GM12878 (cell line): ENCODE measurements at regions not wholly inside any gene's neighbourhood (a gene's known extent, or its start where the extent isn't known, plus 50 kb on each side); places are given as distances from the start of the nearest gene placed in this dataset.

Source experiments
- ATAC-seq: fragments of 200-7000 bp; cut with Tn5 transposase; 3 replicates; pipeline ENCODE4 v1.9.1; 2020; ENCODE audit warnings: mild to moderate bottlenecking, moderate library complexity
- BruUV-seq: library from RNA; stranded (reverse); fragments of 400-500 nt; replicated peaks from 2 replicates; lab custom pipeline; 2021; lab: Mats Ljungman, UMichigan
- CTCF ChIA-PET: fragments of 300-600 bp; sonication (Branson Sonifier 250); formaldehyde crosslinking; extraction: SDS; loops from one replicate; lab custom pipeline; 2021; ENCODE audit warnings: inconsistent platforms; lab: Yijun Ruan, JAX
- POLR2A ChIA-PET: fragments of 350-600 bp; formaldehyde crosslinking; extraction: SDS; loops from one replicate; lab custom pipeline; 2021; ENCODE audit warnings: inconsistent platforms; lab: Charles Lee
- RAD21 ChIA-PET: fragments of 300-600 bp; sonication (Branson Sonifier 250); formaldehyde crosslinking; loops from one replicate; lab custom pipeline; 2023; ENCODE audit warnings: antibody characterized with exemption; ENCODE audit not compliant: unreplicated experiment; lab: Charles Lee
- SMC1A ChIA-PET: fragments of 300-600 bp; sonication (Branson Sonifier 250); formaldehyde crosslinking; loops from one replicate; lab custom pipeline; 2023; ENCODE audit not compliant: unreplicated experiment, uncharacterized antibody; lab: Charles Lee
- DNase-seq: peaks from one replicate; pipeline ENCODE4 v3.0.0-alpha.2; 2011; ENCODE audit warnings: low read depth, low spot score
- FAIRE-seq: peaks from 3 replicates; lab custom pipeline; 2011; peaks lifted over from hg19 to GRCh38; lab: Jason Lieb, UNC
- H2AFZ ChIP-seq: 2 replicates; pipeline ENCODE4 v1.6.0; 2011; ENCODE audit warnings: low read depth, low read length, control low read depth; ENCODE audit not compliant: control insufficient read depth
- H3K27ac ChIP-seq: 2 replicates; pipeline ENCODE4 v1.5.1; 2011; ENCODE audit warnings: control low read depth; ENCODE audit not compliant: control insufficient read depth, insufficient read depth
- H3K27me3 ChIP-seq, 2 experiments: replicated peaks in 1 of 2; 2 replicates each; pipeline versions ENCODE4 v1.6.0 to v1.6.1; 2011; ENCODE audit warnings: low read length in 1 of 2; ENCODE audit not compliant: control insufficient read depth in 2 of 2, insufficient read depth in 2 of 2
- H3K36me3 ChIP-seq, 2 experiments: 2 replicates each; pipeline ENCODE4 v1.5.1; 2011; ENCODE audit warnings: low read length in 1 of 2; ENCODE audit not compliant: control insufficient read depth in 2 of 2, insufficient read depth in 2 of 2
- H3K4me1 ChIP-seq: 2 replicates; pipeline ENCODE4 v1.6.1; 2011; ENCODE audit warnings: mild to moderate bottlenecking, low read length, moderate library complexity, mixed read lengths; ENCODE audit not compliant: control insufficient read depth, insufficient read depth
- H3K4me2 ChIP-seq: 2 replicates; pipeline ENCODE4 v1.6.0; 2011; ENCODE audit warnings: control low read depth; ENCODE audit not compliant: control insufficient read depth, insufficient read depth
- H3K4me3 ChIP-seq: fragments of 200-600 bp; sonication (generic); 2 replicates; pipeline ENCODE4 v1.5.1; 2016
- H3K79me2 ChIP-seq: 2 replicates; pipeline ENCODE4 v1.6.0; 2011; ENCODE audit warnings: low read length; ENCODE audit not compliant: control insufficient read depth, insufficient read depth
- H3K9ac ChIP-seq: 2 replicates; pipeline ENCODE4 v1.8.0; 2011; ENCODE audit warnings: low read length, control low read depth, mixed read lengths; ENCODE audit not compliant: control insufficient read depth, insufficient read depth
- H3K9me3 ChIP-seq: replicated peaks from 3 replicates; pipeline ENCODE4 v1.5.1; 2011; ENCODE audit warnings: mild to moderate bottlenecking, low read length; ENCODE audit not compliant: control insufficient read depth, insufficient read depth
- H4K20me1 ChIP-seq: 2 replicates; pipeline ENCODE4 v1.6.0; 2011; ENCODE audit not compliant: control insufficient read depth, insufficient read depth
- BMI1 ChIP-seq: fragments of 450-650 bp; IDR thresholded peaks from 2 replicates; pipeline ENCODE4 v1.6.1; 2016; ENCODE audit warnings: mild to moderate bottlenecking, moderate library complexity, borderline replicate concordance
- FOXK2 ChIP-seq: fragments of 450-650 bp; IDR thresholded peaks from 2 replicates; pipeline ENCODE4 v1.6.1; 2017; ENCODE audit warnings: mild to moderate bottlenecking, moderate library complexity
- IRF5 ChIP-seq: fragments of 450-650 bp; IDR thresholded peaks from 2 replicates; pipeline ENCODE4 v1.6.1; 2017; ENCODE audit warnings: borderline replicate concordance
- PML ChIP-seq: IDR thresholded peaks from 2 replicates; pipeline ENCODE4 v1.6.1; 2012; ENCODE audit warnings: low read length, inconsistent platforms
- POLR2AphosphoS5 ChIP-seq: IDR thresholded peaks from 2 replicates; pipeline ENCODE4 v1.6.1; 2011; ENCODE audit warnings: mild to moderate bottlenecking, low read length, inconsistent platforms
- SMAD1 ChIP-seq: fragments of 450-650 bp; IDR thresholded peaks from 2 replicates; pipeline ENCODE4 v1.6.1; 2018; ENCODE audit warnings: mild to moderate bottlenecking, low read depth; ENCODE audit not compliant: partially characterized antibody
- TBL1XR1 ChIP-seq: IDR thresholded peaks from 2 replicates; pipeline ENCODE4 v1.6.1; 2012; ENCODE audit warnings: low read depth, low read length, improper control_type of control experiment
- WGBS: methylation state at CpG from one replicate; pipeline ENCODE4 v1.1.6; 2016; ENCODE audit warnings: low lambda C conversion rate; ENCODE audit not compliant: insufficient replicate concordance, insufficient coverage; ENCODE audit errors: missing lambda C conversion rate; 5-methylcytosine and 5-hydroxymethylcytosine counted together
- in situ Hi-C: fragments of 300-500 bp; cut with MboI; formaldehyde crosslinking; loops from 9 replicates; pipeline ENCODE4 v1.14.3; 2018; ENCODE audit warnings: mixed read lengths
- intact Hi-C: fragments of 100-400 bp; cut with micrococcal nuclease; formaldehyde crosslinking; loops from one replicate; pipeline ENCODE4 v1.14.2; 2022; ENCODE audit not compliant: unreplicated experiment
- TF ChIP-seq, protein P1 (sequence below): fragments of 150-350 bp; IDR thresholded peaks from 2 replicates; pipeline ENCODE4 v1.6.1; 2014; ENCODE audit warnings: mild to moderate bottlenecking, low read depth, low read length

DNA sequence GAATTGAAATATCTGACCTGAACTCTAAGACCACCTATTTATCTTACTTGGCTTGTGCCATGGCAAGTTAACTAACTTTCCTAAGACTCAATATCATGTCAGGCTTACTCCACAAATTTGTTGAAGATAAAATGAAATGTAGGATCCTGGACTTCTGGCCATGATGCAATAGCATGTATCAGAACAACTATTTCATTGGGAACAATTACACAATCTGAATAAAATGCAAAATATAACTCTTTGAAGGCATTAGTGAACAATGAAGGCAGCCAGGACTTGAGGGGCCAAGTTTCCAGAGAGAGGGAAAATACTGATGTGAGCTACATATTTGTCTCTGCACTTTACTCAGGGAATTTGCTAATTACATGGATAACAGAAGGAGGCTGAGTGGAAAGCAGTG lies 476.5 kb upstream of the ACVR2A start:
- FAIRE-seq = no peak
- ATAC-seq = no peak
- in situ Hi-C loops = no loop called here
- H3K27me3 ChIP-seq = no peaks in the 10 kb centered on the region
- H3K36me3 ChIP-seq = no peaks in the 10 kb centered on the region
- no peak for DNase-seq
- no peak overlapping the region for H3K9ac ChIP-seq
- H3K4me2 ChIP-seq = no peak overlapping the region
- no peaks in the 10 kb centered on the region for H3K79me2 ChIP-seq
- no peaks in the 10 kb centered on the region for H4K20me1 ChIP-seq
- CTCF ChIA-PET = no interaction called here
- H3K4me1 ChIP-seq = no peaks in the 10 kb centered on the region
- intact Hi-C loops = no loop called here
- SMC1A ChIA-PET = no interaction called here
- TF ChIP-seq BMI1 = no peak
- no peak for TF ChIP-seq PML
- TF ChIP-seq, all 136 proteins: peak for 0
- H3K27ac ChIP-seq = no peak overlapping the region
- no peak overlapping the region for H2AFZ ChIP-seq
- BruUV-seq = no TSS peak
- no peaks in the 10 kb centered on the region for H3K9me3 ChIP-seq
- H3K4me3 ChIP-seq = no peak overlapping the region
- RAD21 ChIA-PET = no interaction called here
- POLR2A ChIA-PET = no interaction called here

DNA sequence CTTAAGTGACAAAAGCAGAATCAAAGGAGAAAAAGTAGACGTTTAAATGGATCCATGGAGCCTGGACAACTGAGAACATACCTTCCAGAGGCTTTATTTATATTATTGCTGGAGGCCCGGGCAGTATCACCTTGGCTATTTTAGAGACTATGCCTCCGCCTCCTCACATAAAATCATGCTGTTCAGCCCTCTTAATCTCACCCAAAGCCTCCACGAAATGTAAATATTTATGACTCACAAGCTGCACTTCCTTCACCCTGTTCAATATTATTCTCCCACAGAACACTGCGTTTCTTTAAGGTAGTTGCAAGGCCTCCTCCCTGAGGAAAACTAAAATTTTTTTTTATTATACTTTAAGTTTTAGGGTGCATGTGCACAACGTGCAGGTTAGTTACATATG lies 478.6 kb upstream of the ACVR2A start:
- no peaks in the 10 kb centered on the region for H3K36me3 ChIP-seq
- no peak for ATAC-seq
- intact Hi-C loops = no loop called here
- no peak overlapping the region for H3K4me3 ChIP-seq
- DNase-seq = no peak
- FAIRE-seq = no peak
- in situ Hi-C loops = no loop called here
- no peaks in the 10 kb centered on the region for H3K4me1 ChIP-seq
- ChIA-PET RAD21 (no interaction called here), POLR2A (no interaction called here), CTCF (interaction anchor here (1.1 kb wide), 1 partner anchor 13 kb away, joined by 4 read pairs; no protein-coding TSS in a partner anchor), SMC1A (interaction anchor here (1.1 kb wide), 1 partner anchor 13 kb away, joined by 4 read pairs; no protein-coding TSS in a partner anchor)
- H3K9me3 ChIP-seq = no peaks in the 10 kb centered on the region
- H4K20me1 ChIP-seq = no peaks in the 10 kb centered on the region
- no peak overlapping the region for H2AFZ ChIP-seq
- WGBS = 58% methylated on average over 6 of the region's 6 CpGs
- H3K9ac ChIP-seq = no peak overlapping the region
- no peak overlapping the region for H3K4me2 ChIP-seq
- no peaks in the 10 kb centered on the region for H3K79me2 ChIP-seq
- no TSS peak for BruUV-seq
- no peaks in the 10 kb centered on the region for H3K27me3 ChIP-seq
- no peak for TF ChIP-seq TBL1XR1
- no peak for TF ChIP-seq POLR2AphosphoS5
- no peak for TF ChIP-seq FOXK2
- TF ChIP-seq SMAD1 = no peak
- TF ChIP-seq, protein P1, sequence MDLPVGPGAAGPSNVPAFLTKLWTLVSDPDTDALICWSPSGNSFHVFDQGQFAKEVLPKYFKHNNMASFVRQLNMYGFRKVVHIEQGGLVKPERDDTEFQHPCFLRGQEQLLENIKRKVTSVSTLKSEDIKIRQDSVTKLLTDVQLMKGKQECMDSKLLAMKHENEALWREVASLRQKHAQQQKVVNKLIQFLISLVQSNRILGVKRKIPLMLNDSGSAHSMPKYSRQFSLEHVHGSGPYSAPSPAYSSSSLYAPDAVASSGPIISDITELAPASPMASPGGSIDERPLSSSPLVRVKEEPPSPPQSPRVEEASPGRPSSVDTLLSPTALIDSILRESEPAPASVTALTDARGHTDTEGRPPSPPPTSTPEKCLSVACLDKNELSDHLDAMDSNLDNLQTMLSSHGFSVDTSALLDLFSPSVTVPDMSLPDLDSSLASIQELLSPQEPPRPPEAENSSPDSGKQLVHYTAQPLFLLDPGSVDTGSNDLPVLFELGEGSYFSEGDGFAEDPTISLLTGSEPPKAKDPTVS = no peak
- TF ChIP-seq IRF5 = no peak
- no peak for TF ChIP-seq PML
- no peak overlapping the region for H3K27ac ChIP-seq
